Epithelial cell of proximal tubule (primary cell): ENCODE measurements at regions not wholly inside any gene's neighbourhood (a gene's known extent, or its start where the extent isn't known, plus 50 kb on each side); places are given as distances from the start of the nearest gene placed in this dataset.
A peak's percentile ranks its signal among the peaks of the same experiment; 100 is the strongest.

Source experiments
- DNase-seq: peaks from one replicate; pipeline ENCODE4 v3.0.0-alpha.2; 2011; ENCODE audit warnings: low read depth
- H3K4me3 ChIP-seq: 2 replicates; pipeline ENCODE4 v1.5.1; 2011; ENCODE audit warnings: low read depth, mild to moderate bottlenecking, low read length
- TF ChIP-seq, protein P1 (sequence below): conservative IDR thresholded peaks from 2 replicates; pipeline ENCODE4 v1.5.1; 2012; ENCODE audit warnings: low read depth, mild to moderate bottlenecking, low read length

- H3K4me3 ChIP-seq = no peak overlapping the region
- DNase-seq = no peak
- TF ChIP-seq, protein P1, sequence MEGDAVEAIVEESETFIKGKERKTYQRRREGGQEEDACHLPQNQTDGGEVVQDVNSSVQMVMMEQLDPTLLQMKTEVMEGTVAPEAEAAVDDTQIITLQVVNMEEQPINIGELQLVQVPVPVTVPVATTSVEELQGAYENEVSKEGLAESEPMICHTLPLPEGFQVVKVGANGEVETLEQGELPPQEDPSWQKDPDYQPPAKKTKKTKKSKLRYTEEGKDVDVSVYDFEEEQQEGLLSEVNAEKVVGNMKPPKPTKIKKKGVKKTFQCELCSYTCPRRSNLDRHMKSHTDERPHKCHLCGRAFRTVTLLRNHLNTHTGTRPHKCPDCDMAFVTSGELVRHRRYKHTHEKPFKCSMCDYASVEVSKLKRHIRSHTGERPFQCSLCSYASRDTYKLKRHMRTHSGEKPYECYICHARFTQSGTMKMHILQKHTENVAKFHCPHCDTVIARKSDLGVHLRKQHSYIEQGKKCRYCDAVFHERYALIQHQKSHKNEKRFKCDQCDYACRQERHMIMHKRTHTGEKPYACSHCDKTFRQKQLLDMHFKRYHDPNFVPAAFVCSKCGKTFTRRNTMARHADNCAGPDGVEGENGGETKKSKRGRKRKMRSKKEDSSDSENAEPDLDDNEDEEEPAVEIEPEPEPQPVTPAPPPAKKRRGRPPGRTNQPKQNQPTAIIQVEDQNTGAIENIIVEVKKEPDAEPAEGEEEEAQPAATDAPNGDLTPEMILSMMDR = no peak
Observed at GRCh38 chr12:63090716-63091115, 60.3 kb downstream of the AVPR1A start.

GRCh38 chr12:63086149-63086915 is 64.7 kb downstream of the AVPR1A start:
- TF ChIP-seq, protein P1 = no peak
- no peak for DNase-seq
- H3K4me3 ChIP-seq = no peak overlapping the region

GRCh38 chr12:63085120-63085519 is 65.9 kb downstream of the AVPR1A start:
- TF ChIP-seq, protein P1 = no peak
- no peak for DNase-seq
- no peak overlapping the region for H3K4me3 ChIP-seq

GRCh38 chr12:63084501-63084900 is 66.5 kb downstream of the AVPR1A start:
- TF ChIP-seq, protein P1 = no peak
- DNase-seq = no peak
- H3K4me3 ChIP-seq = no peak overlapping the region

DNA sequence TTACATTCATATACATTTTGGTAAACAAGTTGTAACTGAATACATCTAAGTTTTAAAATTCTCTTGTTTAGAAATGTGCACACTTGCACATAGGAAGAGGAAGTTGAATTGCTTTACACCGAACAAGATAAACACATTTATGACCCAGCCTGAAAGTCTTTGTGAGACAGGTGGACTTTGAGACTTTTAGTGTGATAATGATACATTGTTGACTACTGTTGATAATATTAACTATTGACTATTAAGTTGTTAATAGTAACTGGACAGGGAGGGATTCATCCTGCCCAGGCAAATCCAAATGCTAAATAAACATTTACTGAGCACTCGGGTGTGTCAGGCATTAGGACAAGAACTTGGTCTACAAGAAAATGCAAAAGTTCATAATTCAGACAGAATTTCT is 68.0 kb downstream of the AVPR1A start:
- DNase-seq = no peak
- H3K4me3 ChIP-seq = no peak overlapping the region
- TF ChIP-seq, protein P1 = no peak

DNA sequence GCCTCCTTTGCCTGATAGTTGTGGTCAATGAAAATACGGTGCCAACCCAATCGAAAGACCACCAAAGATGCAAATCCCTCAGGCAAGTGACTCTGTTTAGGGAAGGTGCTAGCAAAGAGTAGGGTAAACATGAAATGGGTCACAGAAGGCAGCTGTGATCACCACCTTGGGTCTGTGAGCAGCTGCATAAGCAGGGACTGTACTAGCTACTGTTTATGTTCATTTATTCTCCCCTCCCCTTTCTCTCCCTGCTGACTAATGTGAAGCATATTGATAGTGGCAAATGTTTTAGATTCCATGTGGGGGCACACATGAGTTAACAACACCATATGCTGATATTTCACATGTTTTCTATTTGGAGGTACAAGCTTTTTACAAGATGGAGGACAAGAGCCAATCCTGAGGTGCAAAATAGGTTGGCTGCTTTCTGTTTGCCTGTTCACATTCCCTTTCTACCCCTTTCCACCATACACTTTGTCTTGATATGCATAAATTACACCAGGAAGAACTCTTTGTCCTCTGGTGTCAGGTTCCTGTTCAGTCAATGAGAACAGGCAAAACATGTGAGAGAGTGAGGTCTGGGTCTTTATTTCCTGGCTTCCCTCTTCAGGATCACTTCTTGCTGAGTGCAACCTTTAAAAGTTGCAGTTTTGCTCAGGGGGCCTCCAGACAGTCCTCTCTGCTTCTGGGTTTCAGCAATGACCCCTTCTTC is 71.1 kb downstream of the AVPR1A start:
- TF ChIP-seq, protein P1 = no peak
- DNase-seq = peak; percentile 66
- no peak overlapping the region for H3K4me3 ChIP-seq
